ENCODE measurements at regions not wholly inside any gene's neighbourhood (a gene's known extent, or its start where the extent isn't known, plus 50 kb on each side); places are given as distances from the start of the nearest gene placed in this dataset.
"Not testable (repeated sequence)": the region's sequence is repeated elsewhere in the genome, so short reads cannot be mapped to it uniquely, and the experiment has no call there.

DNA sequence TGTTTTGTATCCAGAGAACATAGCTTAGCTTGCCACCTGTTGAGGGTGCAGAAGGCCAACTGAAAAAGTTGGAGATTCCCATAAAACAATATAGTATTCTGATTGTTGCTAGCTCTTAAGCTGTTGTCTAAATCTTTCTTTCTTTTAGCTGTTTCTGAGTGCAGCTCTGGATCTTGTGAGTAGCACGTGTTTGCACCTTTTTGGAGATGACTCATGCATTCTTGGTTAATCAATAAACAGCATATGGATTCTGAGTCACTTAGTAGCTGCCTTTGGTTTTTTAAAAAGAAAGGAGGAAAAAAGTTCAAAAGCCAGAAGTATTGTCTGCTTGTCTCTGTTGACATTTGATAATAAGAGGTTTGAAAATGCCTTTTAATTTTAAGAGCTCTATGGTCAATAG is 483.0 kb upstream of the FSIP2 start:
- no peak for DNase-seq (ENCODE audit: low spot score in 2 of 2)
- no peaks in the 10 kb centered on the region for H3K36me3 ChIP-seq

DNA sequence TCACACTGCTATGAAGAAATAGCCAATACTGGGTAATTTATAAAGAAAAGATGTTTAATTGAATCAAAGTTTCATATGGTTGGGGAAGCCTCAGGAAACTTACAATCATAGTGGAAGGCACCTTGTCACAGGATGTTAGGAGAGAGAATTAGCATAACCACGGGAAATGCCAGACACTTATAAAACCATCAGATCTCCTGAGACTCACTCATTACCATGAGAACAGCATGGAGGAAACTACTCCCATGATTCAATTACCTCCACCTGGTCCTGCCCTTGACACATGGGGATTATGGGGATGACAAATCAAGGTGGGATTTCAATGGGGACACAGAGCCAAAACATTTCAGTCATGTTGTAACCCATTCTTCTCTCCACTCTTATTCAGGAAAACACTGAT is 472.9 kb upstream of the FSIP2 start:
- H3K4me1 ChIP-seq = no peaks in the 10 kb centered on the region
- no peak overlapping the region for H3K4me3 ChIP-seq
- intact Hi-C loops (cut with DNase I; ENCODE audit: low total_unique reads) = no loop called here
- DNase-seq (ENCODE audit: low spot score in 2 of 2) = no peak
- TF ChIP-seq POLR2AphosphoS5 (IDR thresholded peaks at IDR 0.05) (no peak), POLR2A (IDR thresholded peaks at IDR 0.05) (no peak)
- TF ChIP-seq, protein P1, sequence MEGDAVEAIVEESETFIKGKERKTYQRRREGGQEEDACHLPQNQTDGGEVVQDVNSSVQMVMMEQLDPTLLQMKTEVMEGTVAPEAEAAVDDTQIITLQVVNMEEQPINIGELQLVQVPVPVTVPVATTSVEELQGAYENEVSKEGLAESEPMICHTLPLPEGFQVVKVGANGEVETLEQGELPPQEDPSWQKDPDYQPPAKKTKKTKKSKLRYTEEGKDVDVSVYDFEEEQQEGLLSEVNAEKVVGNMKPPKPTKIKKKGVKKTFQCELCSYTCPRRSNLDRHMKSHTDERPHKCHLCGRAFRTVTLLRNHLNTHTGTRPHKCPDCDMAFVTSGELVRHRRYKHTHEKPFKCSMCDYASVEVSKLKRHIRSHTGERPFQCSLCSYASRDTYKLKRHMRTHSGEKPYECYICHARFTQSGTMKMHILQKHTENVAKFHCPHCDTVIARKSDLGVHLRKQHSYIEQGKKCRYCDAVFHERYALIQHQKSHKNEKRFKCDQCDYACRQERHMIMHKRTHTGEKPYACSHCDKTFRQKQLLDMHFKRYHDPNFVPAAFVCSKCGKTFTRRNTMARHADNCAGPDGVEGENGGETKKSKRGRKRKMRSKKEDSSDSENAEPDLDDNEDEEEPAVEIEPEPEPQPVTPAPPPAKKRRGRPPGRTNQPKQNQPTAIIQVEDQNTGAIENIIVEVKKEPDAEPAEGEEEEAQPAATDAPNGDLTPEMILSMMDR (IDR thresholded peaks at IDR 0.05) = no peak
- no peaks in the 10 kb centered on the region for H3K36me3 ChIP-seq
- no peaks in the 10 kb centered on the region for H3K9me3 ChIP-seq
- H3K27ac ChIP-seq = no peak overlapping the region
- H3K27me3 ChIP-seq = no peaks in the 10 kb centered on the region

More for the DNA sequence above, 483.0 kb upstream of the FSIP2 start:
- no peak overlapping the region for H3K27ac ChIP-seq
- no peaks in the 10 kb centered on the region for H3K9me3 ChIP-seq
- H3K4me1 ChIP-seq = no peaks in the 10 kb centered on the region
- no peaks in the 10 kb centered on the region for H3K27me3 ChIP-seq
- TF ChIP-seq POLR2A (IDR thresholded peaks at IDR 0.05) = no peak
- no peak for TF ChIP-seq POLR2AphosphoS5 (IDR thresholded peaks at IDR 0.05)
- TF ChIP-seq, protein P1 (IDR thresholded peaks at IDR 0.05) = no peak
- no peak overlapping the region for H3K4me3 ChIP-seq
- intact Hi-C loops (cut with DNase I; ENCODE audit: low total_unique reads) = no loop called here

DNA sequence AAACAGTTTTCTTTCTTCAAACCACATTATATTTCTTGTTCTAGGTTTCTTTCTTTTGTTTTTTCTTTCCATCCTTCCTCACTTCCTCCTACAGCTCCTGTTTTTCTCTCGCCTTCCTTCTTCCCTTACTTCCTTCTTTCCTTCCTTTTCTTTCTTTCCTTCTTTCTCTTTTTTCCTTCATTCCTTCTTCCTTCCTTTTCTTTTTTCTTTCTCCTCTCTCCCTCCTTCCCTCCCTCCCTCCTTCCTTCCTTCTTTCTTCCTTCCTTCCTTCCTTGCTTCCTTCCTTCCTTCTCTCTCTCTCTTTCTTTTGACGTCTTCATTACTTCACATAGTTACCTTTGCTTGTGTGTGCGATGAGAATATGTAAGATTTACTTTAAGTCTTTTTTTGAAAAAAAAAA is 470.0 kb upstream of the FSIP2 start:
- Histone ChIP-seq H3K36me3 (no peaks in the 10 kb centered on the region), H3K4me1 (no peaks in the 10 kb centered on the region), H3K27me3 (no peaks in the 10 kb centered on the region), H3K27ac (no peak overlapping the region), H3K4me3 (no peak overlapping the region), H3K9me3 (no peaks in the 10 kb centered on the region)
- intact Hi-C loops (cut with DNase I; ENCODE audit: low total_unique reads) = no loop called here
- TF ChIP-seq POLR2AphosphoS5 (IDR thresholded peaks at IDR 0.05) (no peak), POLR2A (IDR thresholded peaks at IDR 0.05) (no peak)
- TF ChIP-seq, protein P1 (IDR thresholded peaks at IDR 0.05) = no peak
- DNase-seq (ENCODE audit: low spot score in 2 of 2) = no peak

DNA sequence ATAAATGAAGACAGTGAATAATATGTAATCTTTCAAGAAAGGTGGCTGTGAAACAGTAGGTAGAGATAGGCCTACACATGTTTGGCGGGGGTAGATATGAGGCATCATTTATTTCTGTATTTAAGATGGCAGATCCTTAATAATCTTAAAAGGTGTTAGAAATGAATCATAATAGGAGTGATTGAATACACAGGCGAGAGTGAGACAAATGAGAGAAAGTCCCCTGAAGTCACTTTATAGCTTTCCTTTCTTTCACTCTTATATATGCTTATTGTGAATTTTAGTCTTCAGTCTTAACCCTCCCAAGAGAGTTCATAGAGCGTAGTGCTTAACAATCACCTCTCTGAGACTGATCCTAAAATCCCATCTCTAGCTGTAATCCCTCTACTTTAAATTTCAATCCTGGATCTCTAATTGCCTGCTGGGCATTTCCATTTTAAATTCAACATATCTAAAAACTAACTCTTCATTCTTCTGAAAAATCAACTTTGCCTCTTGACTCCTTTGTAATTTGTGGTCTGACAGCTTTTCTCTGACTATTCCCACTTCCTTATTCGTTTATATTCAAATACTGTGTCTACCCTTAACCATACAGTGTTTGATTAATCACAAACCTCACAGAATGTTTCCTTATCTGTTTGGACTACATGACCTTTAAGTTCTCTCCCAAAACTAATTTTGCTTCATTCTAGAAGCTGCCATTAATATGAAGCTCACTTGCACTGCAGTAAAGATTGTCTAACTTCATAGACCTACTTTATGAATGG is 463.7 kb upstream of the FSIP2 start:
- no peak for DNase-seq (ENCODE audit: low spot score in 2 of 2)
- Histone ChIP-seq H3K27me3 (no peaks in the 10 kb centered on the region), H3K4me1 (no peaks in the 10 kb centered on the region), H3K36me3 (no peaks in the 10 kb centered on the region), H3K4me3 (no peak overlapping the region), H3K9me3 (no peaks in the 10 kb centered on the region), H3K27ac (no peak overlapping the region)
- no peak for TF ChIP-seq POLR2A (IDR thresholded peaks at IDR 0.05)
- no peak for TF ChIP-seq POLR2AphosphoS5 (IDR thresholded peaks at IDR 0.05)
- TF ChIP-seq, protein P1 (IDR thresholded peaks at IDR 0.05) = no peak
- intact Hi-C loops (cut with DNase I; ENCODE audit: low total_unique reads) = no loop called here

DNA sequence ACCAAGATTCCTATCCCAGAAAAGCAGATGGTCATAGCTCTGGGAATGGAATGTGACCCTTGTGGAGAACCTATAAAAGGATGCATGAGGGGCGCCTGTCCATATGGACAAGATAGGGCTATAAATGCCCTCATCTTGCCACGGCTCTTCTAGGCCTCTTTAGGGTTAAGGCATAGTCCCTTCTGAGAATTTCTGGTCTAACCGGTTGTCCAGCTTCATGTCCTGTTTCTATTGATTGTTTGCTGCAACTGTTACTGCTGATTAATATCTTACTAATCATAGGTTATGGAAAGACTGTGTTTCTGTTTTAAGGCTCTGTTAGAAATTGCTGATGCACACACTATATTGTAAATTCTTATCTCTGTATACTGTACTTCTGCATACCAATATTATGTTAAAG is 462.6 kb upstream of the FSIP2 start:
- DNase-seq (ENCODE audit: low spot score in 2 of 2); H3K4me1 ChIP-seq; intact Hi-C loops (cut with DNase I; ENCODE audit: low total_unique reads); H3K9me3 ChIP-seq; H3K27ac ChIP-seq; H3K36me3 ChIP-seq; H3K27me3 ChIP-seq; H3K4me3 ChIP-seq: not testable (repeated sequence)
